Kasumi-1 (cell line): ENCODE measurements at regions not wholly inside any gene's neighbourhood (a gene's known extent, or its start where the extent isn't known, plus 50 kb on each side); places are given as distances from the start of the nearest gene placed in this dataset.
"Not testable (repeated sequence)": the region's sequence is repeated elsewhere in the genome, so short reads cannot be mapped to it uniquely, and the experiment has no call there.

Source experiments
- DNase-seq, 2 experiments: peaks; one replicate each; lab custom pipeline; 2025; lab: John Stamatoyannopoulos, UW

- DNase-seq, result no peak
These were observed 610.3 kb upstream of the USP24 start for GRCh38 chr1:55825461-55825860.

GRCh38 chr1:55824251-55824640, 609.1 kb upstream of the USP24 start:
- DNase-seq, result no peak

GRCh38 chr1:55823541-55824250, 608.5 kb upstream of the USP24 start:
- no peak for DNase-seq

GRCh38 chr1:55822891-55823290, 607.7 kb upstream of the USP24 start:
- no peak for DNase-seq

GRCh38 chr1:55821234-55821633, 606.1 kb upstream of the USP24 start:
- no peak for DNase-seq

- no peak for DNase-seq
These were observed 605.3 kb upstream of the USP24 start for GRCh38 chr1:55820501-55820900.

GRCh38 chr1:55819011-55819410, 603.8 kb upstream of the USP24 start:
- no peak for DNase-seq

- DNase-seq, result no peak
These were observed 601.6 kb upstream of the USP24 start for GRCh38 chr1:55816456-55817426.

GRCh38 chr1:55815745-55816455, 600.7 kb upstream of the USP24 start:
- no peak for DNase-seq

GRCh38 chr1:55814967-55815366, 599.8 kb upstream of the USP24 start:
- no peak for DNase-seq

- DNase-seq, result no peak
These were observed 598.5 kb upstream of the USP24 start for GRCh38 chr1:55813618-55814017.

- DNase-seq, result no peak
These were observed 597.1 kb upstream of the USP24 start for GRCh38 chr1:55812281-55812680.

- no peak for DNase-seq
These were observed 593.1 kb upstream of the USP24 start for GRCh38 chr1:55808263-55808662.

GRCh38 chr1:55803429-55803828, 588.3 kb upstream of the USP24 start:
- no peak for DNase-seq

GRCh38 chr1:55801481-55801880, 586.3 kb upstream of the USP24 start:
- no peak for DNase-seq

GRCh38 chr1:55800503-55800902, 585.3 kb upstream of the USP24 start:
- DNase-seq, result no peak

- no peak for DNase-seq
These were observed 578.7 kb upstream of the USP24 start for GRCh38 chr1:55793856-55794255.

- DNase-seq, result no peak
These were observed 577.7 kb upstream of the USP24 start for GRCh38 chr1:55792870-55793269.

- DNase-seq, result no peak
These were observed 574.3 kb upstream of the USP24 start for GRCh38 chr1:55789466-55789865.

GRCh38 chr1:55786396-55786795, 571.2 kb upstream of the USP24 start:
- DNase-seq, result no peak

GRCh38 chr1:55784941-55785450, 569.8 kb upstream of the USP24 start:
- not testable (repeated sequence) for DNase-seq

GRCh38 chr1:55781944-55782482, 566.8 kb upstream of the USP24 start:
- no peak for DNase-seq
